GM18511 (cell line): ENCODE measurements at regions not wholly inside any gene's neighbourhood (a gene's known extent, or its start where the extent isn't known, plus 50 kb on each side); places are given as distances from the start of the nearest gene placed in this dataset.
A peak's percentile ranks its signal among the peaks of the same experiment; 100 is the strongest.
"Not testable (repeated sequence)": the region's sequence is repeated elsewhere in the genome, so short reads cannot be mapped to it uniquely, and the experiment has no call there.

ENCODE experiments used
- ATAC-seq: cut with Tn5 transposase; IDR thresholded peaks from one replicate; pipeline ENCODE4 v1.9.1; 2021; ENCODE audit warnings: mild to moderate bottlenecking, moderate library complexity; ENCODE audit not compliant: unreplicated experiment

DNA sequence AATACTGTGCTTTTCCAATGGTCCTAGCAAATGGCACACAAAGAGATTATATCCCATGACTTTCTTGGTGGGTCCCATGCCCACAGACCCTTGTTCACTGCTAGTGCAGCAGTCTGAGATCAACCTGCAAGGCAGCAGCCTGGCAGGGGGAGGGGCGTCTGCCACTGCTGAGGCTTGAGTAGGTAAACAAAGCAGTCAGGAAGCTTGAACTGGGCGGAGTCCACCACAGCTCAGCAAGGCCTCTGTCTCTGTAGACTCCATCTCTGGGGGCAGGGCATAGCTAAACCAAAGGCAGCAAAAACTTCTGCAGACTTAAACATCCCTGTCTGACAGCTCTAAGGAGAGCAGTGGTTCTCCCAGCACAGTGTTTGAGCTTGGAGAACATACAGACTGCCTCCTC, 82.9 kb downstream of the ZNF737 start:
- ATAC-seq = no peak

DNA sequence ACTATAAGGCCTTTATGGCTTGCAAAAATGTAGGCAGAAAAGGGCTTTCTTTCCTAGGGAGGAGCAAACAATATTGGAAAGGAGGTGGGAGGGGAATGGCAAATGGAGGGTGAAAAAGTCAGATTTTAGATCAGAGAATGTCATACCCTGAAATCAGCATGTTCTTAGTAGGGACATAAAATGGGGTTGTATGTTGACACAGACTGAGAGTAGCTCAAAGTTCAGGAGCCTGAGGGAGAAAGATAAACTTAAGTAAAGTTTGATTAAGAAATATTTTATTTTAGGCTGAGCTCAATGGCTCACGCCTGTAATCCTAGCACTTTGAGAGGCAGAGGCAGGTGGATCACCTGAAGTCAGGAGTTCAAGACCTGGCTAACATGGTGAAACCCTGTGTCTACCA, 83.8 kb downstream of the ZNF737 start:
- ATAC-seq = no peak

DNA sequence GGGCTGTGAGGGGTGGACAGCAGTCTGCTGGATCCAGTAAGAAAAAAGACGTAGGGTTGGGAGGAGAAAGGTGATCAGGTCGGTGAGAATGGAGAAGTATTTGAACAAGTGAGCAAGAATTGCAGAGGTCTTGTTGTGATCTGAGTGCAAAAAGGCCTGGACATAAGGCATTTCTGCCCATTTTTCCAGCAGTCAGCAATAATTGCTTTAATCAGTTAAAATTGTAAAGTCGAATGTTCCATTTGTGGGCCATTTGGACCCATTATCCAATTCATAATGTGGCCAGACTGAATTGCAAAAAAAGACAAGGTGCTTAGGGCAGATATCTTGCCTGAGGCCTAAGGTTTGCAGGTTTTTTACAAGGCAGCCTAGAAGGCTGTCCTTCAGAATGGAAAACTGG, 86.1 kb downstream of the ZNF737 start:
- no peak for ATAC-seq

DNA sequence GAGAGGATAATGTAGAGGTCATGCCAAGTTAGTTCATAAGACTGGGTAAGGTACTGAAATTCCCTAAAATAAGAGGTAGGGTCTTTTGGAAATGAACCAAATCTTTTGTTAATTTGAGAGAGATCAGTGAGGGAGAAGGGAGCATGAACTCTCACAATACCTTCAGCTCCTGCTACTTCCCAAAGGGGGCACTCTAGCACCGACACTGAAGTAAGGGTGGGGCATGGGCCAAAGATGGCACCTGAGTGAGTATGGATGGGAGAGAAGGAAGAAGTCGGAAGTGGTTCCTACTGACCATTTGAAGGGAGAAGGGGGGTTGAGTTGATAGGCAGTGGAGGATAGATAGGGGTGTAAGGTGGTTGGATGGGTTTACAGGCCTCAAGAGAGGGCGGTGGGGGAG, 86.6 kb downstream of the ZNF737 start:
- ATAC-seq = no peak

DNA sequence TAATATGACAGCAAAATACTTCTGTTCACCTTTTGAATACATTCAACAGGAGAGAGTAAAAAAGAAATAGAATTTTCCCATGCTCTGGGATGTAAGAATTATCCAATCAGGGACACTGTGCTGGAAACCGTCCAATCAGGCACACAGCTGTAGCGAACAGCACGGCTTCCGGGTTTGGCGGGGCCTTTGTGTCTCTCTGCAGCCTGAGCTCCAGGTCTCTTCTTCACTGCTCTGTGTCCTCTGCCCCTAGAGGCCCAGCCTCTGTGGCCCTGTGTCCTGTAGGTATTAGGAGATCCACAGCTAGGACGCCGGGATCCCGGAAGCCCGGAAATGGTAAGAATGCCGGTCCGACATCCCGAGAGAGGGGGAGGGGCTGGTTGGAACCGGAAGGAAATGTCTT, 92.7 kb downstream of the ZNF737 start:
- ATAC-seq = no peak

DNA sequence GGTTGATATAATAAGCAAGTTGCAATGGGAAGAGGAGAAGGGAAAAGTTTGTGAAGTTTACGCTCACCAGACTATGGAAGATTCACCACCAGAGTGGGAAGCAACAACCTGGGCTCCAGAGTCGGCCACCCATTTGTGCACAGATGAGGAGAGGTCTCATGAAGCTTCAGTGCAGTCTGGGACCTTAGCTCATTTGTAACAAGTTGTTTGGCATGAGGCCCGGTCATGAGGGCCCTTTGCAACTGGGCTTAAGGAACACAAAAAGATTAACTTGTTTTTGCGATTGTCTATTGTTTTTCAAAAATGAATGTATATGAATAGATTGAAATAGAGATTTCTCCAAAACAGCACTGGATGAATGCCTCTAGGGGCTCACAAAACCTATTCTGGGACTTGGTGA, 94.2 kb downstream of the ZNF737 start:
- no peak for ATAC-seq

DNA sequence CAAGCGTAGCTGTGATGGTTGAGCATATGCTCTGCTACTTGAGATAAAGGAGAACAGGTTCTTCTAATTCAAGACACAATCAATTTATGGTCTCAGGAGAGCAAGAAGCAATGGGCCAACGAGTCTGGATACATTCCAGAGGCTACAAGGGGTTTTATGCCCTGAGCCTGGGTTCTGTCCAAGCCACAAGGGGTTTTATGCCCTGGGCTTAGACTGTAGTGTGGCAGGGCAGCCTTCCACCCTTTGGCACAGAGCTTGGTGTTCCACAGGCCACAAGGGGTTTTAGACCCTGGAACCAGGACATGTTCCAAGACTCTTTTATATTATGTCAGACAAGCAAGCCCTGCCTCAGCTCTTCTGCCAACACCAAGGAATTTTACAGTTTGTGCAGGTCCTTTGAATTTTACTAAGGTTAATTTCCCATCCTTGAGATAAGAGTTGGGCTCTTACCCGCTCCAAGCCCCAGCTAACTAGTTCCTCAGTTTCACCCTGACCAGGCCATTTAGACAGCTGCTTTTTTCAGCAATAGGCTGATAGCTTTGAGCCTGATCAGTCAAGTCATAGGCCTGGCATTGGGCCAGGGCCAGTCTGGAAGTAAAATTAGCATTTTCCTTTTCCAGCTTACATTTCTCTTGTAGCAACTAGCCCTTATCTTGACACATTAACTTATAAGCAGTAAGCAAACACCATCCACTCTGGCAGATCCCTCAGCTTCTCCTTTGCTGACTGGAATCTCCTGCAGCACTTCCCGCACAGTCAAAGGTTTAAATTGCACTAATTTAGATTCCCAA, 95.0 kb downstream of the ZNF737 start:
- ATAC-seq = no peak

DNA sequence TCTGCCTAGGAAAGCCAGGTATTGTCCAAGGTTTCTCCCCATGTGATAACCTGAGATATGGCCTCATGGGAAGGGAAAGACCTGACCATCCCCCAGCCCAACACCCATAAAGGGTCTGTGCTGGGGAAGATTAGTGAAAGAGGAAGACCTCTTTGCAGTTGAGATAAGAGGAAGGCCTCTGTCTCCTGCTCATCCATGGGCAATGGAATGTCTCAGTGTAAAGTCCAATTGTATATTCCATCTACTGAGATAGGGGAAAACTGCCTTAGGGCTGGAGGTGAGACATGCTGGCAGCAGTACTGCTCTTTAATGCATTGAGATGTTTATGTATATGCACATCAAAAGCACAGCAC, 99.0 kb downstream of the ZNF737 start:
- ATAC-seq = not testable (repeated sequence)

DNA sequence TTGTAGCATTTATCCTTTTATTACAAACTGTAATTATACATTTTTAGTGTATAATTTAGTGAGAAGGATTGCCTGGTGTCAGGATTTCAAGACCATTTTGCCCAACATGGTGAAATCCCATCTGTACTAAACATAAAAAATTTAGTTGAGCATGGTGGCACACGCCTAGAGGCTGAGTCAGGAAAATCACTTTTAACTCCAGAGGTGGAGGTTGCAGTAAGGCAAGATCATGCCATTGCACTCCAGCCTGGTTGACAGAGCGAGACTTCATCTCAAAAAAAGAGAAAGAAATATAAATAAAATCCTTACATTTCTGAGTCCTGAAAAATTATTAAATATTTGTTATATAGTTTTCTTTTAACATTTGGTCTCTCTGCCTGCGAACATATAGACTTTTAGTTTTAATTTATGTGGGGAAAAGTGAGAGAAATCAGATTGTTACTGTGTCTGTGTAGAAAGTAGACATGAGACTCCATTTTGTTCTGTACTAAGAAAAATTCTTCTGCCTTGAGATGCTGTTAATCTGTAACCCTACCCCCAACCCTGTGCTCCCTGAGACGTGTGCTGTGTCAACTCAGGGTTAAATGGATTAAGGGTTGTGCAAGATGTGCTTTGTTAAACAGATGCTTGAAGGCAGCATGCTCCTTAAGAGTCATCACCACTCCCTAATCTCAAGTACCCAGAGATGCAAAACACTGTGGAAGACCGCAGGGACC, 99.5 kb downstream of the ZNF737 start:
- ATAC-seq = not testable (repeated sequence)

DNA sequence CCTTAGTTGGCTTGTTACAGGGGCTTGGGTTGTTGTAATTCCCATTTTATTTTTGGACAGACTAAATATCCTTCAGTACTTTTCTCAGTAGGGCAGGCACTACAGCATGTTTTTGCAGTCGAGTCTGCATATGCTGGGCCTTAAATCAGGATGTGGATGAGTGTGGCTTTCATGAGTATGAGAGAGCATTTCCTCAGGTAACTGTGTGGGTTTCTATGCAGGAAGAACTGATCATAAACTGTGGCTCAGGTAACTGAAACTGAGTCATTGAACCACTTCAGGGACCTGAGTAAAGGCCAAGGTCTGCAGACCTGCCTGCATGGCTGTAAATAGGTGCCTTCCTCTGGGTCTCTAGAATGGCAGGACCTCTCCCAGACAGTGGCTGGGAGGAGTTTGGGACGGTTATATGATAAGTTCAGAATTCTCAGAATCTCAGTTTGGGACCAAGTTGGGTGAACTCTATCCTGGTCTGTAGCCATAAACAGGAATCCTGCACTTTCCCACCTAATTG, 112.1 kb downstream of the ZNF737 start:
- no peak for ATAC-seq

DNA sequence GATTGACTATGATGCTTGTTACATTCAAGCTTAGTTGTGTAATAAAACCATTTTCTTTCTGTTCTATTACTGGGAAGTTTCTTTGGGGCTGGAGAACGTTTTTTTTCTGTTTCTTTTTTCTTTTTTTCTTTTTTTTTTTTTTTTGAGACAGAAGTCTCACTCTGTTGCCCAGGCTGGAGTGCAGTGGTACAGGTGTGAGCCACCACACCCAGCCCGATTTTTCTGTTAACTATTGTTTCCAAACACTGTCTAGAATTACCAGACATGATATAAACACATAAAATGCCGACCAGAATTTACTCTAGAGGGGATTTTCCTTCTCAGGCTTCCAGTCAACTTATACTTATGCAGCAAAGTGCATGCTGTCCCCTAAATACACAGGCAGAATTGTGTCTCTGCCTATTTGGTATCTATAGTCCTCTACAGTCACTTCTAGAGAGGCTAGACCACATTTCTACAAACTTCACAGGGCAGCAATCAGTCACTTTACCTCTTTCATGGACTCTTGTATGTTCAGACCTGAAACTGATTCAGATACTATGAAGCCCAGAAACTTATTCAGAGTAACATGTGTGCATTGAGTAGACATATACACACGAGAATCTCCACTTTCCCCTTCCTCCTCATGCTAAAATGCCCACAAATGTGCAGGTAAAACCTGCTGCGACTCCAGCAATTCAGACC, 121.2 kb downstream of the ZNF737 start:
- no peak for ATAC-seq

DNA sequence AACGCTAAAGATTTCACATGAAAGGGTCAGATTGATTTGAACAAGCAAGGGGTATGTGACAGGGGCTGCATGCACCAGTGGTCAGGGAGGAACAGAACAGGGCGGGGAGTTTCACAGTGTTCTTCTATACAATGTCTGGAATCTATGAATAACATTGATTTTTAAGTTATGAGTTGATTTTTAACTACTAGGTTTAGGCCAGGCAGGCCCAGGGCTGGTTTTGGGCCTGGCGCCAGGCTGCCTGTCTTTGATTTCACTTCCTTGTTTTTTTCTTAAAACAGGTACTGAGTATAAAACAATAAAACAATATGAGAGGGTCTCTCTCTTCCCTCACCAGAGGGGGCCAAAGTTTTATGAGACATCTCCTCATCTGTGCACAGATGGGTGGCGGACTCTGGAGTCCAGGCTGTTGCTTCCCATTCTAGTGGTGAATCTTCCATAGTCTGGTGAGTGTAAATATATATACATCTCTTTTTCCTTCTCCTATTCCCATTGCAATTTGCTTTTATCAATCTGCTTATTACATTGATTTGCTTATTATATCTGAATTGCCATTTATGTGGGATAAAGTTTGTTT, 133.2 kb downstream of the ZNF737 start:
- not testable (repeated sequence) for ATAC-seq

DNA sequence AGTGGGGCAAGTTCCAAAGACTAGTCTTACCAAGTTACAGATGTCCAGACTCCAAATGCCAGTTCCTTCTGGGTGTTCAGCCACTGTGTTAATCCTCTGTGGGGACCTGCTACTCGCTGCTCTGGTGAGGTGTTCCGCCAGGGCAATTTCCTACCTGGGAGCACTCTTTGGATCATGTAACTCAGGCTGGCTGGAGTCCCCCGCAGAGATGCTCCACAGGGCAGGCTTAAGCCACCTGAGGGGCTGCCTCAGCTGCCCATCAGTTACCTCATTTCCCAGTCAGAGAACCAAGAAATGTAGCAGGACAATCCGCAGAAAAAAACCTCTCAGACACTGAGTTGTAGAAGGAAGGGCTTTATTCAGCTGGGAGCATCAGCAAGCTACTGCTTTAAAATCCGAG, 133.8 kb downstream of the ZNF737 start:
- no peak for ATAC-seq

DNA sequence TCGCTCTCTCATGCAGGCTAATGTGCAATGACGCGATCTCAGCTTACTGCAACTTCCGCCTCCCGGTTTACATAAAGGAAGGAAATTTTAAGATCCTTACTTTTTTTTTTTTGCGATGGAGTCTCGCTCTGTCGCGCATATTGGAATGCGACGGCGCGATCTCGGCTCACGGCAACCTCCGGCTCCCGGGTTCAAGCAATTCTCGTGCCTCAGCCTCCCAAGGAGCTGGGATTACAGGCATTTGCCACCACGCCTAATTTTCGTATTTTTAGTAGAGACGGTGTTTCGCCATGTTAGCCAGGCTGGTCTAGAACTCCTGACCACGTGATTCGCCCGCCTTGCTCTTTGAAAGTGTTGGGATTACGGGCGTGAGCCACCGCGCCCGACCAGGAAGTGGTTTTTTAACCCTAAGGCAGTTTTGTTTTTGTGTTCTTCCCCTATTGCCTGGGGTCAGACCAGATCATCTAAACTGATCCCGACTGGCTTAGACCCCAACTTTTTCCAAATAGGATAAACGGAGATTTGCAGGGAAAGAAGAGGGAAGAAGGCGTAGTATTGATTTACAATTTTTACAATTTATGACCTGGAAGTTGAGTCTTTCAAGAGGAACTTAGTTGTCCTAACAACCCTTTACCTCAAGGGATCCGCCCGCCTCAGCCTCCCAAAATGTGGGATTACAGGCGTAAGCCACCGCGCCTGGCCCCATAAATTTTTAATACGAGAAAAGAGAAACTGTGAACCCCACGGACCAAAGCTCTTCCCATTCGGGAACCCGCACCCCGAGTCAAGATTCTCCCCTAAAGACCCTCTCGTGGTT, 142.0 kb downstream of the ZNF737 start:
- ATAC-seq = peak; percentile 39

DNA sequence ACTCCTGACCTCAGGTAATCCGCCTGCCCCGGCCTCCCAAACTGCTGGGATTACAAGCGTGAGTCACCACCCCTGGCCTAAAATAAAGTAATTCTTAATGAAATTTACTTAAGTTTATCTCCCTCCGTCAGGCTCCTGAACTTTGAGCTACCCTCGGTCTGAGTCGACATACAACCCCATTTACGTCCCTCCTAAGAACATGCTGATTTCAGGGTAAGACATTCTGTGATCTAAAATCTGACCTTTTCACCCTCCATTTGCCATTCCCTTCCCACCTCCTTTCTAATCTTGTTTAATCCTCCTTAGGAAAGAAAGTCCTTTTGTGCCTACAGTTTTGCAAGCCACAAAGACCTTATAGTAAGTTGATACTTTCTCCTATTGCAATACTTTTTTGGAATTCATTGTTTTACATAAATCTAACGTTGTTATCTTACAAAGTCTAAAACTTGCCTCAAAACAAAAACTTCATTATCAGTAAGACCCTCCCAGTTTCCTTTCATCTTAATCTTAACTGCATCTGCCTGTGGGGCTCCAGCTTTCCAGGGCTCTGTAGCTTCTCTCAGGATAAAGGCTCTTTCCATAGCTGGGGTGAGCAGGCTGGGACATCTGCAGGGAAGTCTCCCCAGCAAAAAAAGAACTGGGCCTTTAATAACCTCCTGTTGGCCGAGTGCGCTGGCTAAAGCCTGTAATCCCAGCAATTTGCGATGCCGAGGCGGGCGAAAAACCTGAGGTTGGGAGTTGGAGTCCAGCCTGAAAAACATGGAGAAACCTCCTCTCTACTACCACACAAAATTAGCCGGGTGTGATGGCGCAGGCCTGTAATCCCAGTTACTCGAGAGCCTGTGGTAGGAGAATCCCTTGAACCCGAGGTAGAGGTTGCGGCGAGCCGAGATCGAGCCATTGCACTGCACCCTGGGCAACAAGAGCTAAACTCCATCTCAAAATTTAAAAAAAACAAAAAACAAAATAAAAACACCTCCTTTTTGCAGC, 143.1 kb downstream of the ZNF737 start:
- ATAC-seq = no peak

DNA sequence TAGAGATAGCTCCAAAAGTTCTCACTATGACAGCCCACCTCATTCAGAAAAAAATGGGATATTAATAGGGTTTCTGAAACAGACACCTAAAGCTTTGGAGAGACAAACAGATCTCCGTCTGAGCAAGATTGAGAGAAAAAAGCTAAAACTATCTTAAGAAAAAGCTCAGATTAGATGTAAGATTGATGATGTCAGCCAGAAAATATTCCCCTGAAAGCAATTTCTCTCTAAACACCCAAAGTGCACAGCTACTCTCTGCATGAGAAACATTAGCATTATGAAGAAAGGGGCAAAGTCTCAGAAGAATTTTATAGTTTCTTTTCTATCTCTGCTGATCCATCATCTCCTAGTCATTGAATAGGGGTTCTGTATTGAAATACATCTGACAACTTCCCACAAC, 148.9 kb downstream of the ZNF737 start:
- ATAC-seq = no peak

DNA sequence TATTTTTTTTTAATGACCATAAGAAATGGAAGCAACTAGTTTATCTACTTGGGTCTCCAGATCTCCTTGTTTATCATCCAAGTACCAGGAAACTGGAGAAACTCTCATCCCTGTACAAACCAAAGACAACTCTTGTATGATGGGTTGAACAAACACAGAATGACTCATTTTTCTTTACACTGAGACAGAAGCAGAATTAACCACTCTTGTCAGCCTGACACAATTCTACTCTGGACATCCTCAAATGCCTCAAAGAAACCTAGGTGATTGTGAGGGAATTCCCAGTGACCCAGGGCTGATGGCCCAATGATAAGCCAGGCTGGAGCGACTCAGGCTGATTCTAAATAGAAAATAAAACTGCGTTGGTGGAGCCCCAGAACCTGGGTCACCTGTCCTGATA, 151.5 kb downstream of the ZNF737 start:
- no peak for ATAC-seq

DNA sequence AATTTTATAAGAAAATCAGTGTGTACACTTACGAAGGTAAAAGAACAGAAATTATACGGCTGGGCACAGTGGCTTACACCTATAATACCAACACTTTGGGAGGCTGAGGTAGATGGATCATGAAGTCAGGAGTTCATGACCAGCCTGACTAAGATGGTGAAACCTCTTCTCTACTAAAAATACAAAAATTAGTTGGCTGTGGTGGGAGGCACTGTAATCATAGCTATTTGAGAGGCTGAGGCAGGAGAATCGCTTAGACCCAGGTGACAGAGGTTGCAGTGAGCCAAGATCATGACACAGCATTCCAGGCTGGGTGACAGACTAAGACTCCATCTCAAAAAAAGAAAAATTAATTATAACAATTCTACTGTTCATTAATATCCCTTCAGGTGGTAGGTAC, 151.9 kb downstream of the ZNF737 start:
- ATAC-seq = no peak

DNA sequence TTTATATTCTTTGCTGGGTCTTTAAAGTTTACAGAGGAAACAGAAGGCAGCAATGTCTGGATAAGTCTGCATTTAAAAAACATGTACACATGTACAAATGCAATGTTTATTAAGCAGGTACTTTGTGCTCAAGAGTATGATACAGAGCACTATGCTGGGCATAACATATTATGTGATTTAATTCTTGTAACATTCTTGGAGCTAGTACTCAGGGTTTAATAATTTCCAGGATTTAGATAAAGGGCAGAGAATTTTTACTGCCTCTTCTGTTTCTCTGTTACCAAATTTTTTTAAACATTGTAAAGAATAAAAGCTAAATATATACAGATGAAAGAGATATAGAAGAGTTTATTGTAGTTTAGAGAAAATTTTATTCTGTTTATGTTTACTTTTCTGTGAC, 152.7 kb downstream of the ZNF737 start:
- ATAC-seq = no peak
